ENCODE measurements at regions not wholly inside any gene's neighbourhood (a gene's known extent, or its start where the extent isn't known, plus 50 kb on each side); places are given as distances from the start of the nearest gene placed in this dataset.

DNA sequence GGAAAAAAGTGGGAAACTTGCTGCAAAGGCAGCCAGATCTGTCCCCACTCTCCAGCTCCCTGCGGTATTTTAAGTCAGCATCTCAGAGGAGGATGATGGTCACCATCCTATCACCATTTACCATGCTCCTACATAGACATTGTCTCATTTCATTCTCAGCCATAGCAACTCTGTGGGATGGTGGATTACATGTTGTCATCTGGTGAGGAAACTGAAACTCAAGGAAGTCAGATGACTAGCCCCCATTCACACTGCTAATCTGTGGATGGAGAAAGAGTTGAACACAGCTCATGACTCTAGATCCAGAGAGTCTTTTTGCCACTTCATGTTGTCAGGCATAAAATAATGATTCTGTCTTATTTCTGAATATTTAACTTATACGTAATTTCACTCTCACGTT is 323.5 kb downstream of the PTTG2 start:
- Histone ChIP-seq H4K5ac (ENCODE audit: low read depth, low read length) (no peak overlapping the region), H3K18ac (ENCODE audit: low read depth, low read length) (no peak overlapping the region), H2AFZ (replicated peaks; ENCODE audit: low read length, poor library complexity) (no peak overlapping the region), H3K4me2 (ENCODE audit: low read depth, low read length) (no peak overlapping the region), H3K27me3 (ENCODE audit: control insufficient read depth, insufficient read depth, low read length) (peaks cover 5% of the 10 kb centered on the region), H2AK9ac (replicated peaks; ENCODE audit: low read depth, low read length, poor library complexity) (no peak overlapping the region), H2BK20ac (ENCODE audit: low read depth, low read length) (no peak overlapping the region), H3K23ac (ENCODE audit: low read depth, low read length) (no peak overlapping the region), H3K14ac (replicated peaks; ENCODE audit: low read depth, low read length) (no peak overlapping the region), H2AK5ac (ENCODE audit: low read depth, low read length) (no peak overlapping the region), H4K91ac (ENCODE audit: insufficient read depth, low read depth, low read length) (no peak overlapping the region), H2BK5ac (ENCODE audit: low read depth, low read length, poor library complexity, severe bottlenecking) (no peak overlapping the region), H3K27ac (ENCODE audit: insufficient read depth, low read length) (no peak overlapping the region), H3K4me3 (ENCODE audit: insufficient read depth, low read depth, low read length) (no peak overlapping the region), H2BK120ac (ENCODE audit: low read depth, low read length) (no peak overlapping the region), H2BK15ac (ENCODE audit: low read depth, low read length) (no peak overlapping the region), H4K8ac (ENCODE audit: low read depth in 2 of 2, low read length in 2 of 2) (no peak overlapping the region), H3K9me1 (ENCODE audit: insufficient read depth, low read length) (no peaks in the 10 kb centered on the region), H3K4me1 (ENCODE audit: control insufficient read depth, insufficient read depth, low read length) (no peaks in the 10 kb centered on the region), H3K9ac (ENCODE audit: low read depth, low read length) (no peak overlapping the region), H3K4ac (ENCODE audit: low read depth, low read length) (no peak overlapping the region), H3K9me3 (ENCODE audit: control insufficient read depth, insufficient read depth, low read length) (no peaks in the 10 kb centered on the region), H3K56ac (ENCODE audit: extremely low read depth, insufficient read depth, low read length) (no peak overlapping the region), H3K36me3 (ENCODE audit: control insufficient read depth, insufficient read depth, low read length) (no peaks in the 10 kb centered on the region), H3K79me1 (ENCODE audit: low read depth in 1 of 2, low read length in 2 of 2) (no peaks in the 10 kb centered on the region), H4K20me1 (ENCODE audit: insufficient read depth, low read length) (no peaks in the 10 kb centered on the region)
- intact Hi-C loops (cut with micrococcal nuclease) (no loop called here), dilution Hi-C loops (cut with HindIII; ENCODE audit: low sequenced_read_pairs, unreplicated experiment) (no loop called here), in situ Hi-C loops (cut with MboI; ENCODE audit: low sequenced_read_pairs) (no loop called here)
- no CpG with 5 or more reads among the region's 3 CpGs for whole genome bisulfite sequencing, 2 experiments (ENCODE audit: extremely low coverage in 2 of 2, insufficient read length in 1 of 2)
- TF ChIP-seq FOS (IDR thresholded peaks at IDR 0.05; ENCODE audit: low read depth, low read length) (no peak), USF2 (IDR thresholded peaks at IDR 0.05; ENCODE audit: low read depth, low read length) (no peak), POLR2A (IDR thresholded peaks at IDR 0.05; ENCODE audit: low read depth, low read length) (no peak), CTCF (conservative IDR thresholded peaks at IDR 0.05; ENCODE audit: low read depth, low read length) (no peak), MAFK (IDR thresholded peaks at IDR 0.05; ENCODE audit: low read depth, low read length) (no peak), RAD21 (IDR thresholded peaks at IDR 0.05; ENCODE audit: low read length) (no peak), MAZ (IDR thresholded peaks at IDR 0.05; ENCODE audit: borderline replicate concordance, low read depth, low read length) (no peak), NFE2L2 (IDR thresholded peaks at IDR 0.05; ENCODE audit: low read depth, low read length) (no peak), SMC3 (IDR thresholded peaks at IDR 0.05; ENCODE audit: low read depth, low read length) (no peak), RFX5 (IDR thresholded peaks at IDR 0.05; ENCODE audit: low read depth, low read length) (no peak), CHD1 (IDR thresholded peaks at IDR 0.05; ENCODE audit: low read depth, low read length) (no peak), BHLHE40 (IDR thresholded peaks at IDR 0.05; ENCODE audit: low read depth, low read length) (no peak), MXI1 (IDR thresholded peaks at IDR 0.05; ENCODE audit: borderline replicate concordance, low read depth, low read length) (no peak), CEBPB (IDR thresholded peaks at IDR 0.05; ENCODE audit: low read depth, low read length) (no peak), RCOR1 (IDR thresholded peaks at IDR 0.05; ENCODE audit: insufficient replicate concordance, low read length) (no peak)
- TF ChIP-seq, protein P1, sequence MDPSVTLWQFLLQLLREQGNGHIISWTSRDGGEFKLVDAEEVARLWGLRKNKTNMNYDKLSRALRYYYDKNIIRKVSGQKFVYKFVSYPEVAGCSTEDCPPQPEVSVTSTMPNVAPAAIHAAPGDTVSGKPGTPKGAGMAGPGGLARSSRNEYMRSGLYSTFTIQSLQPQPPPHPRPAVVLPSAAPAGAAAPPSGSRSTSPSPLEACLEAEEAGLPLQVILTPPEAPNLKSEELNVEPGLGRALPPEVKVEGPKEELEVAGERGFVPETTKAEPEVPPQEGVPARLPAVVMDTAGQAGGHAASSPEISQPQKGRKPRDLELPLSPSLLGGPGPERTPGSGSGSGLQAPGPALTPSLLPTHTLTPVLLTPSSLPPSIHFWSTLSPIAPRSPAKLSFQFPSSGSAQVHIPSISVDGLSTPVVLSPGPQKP (IDR thresholded peaks at IDR 0.05; ENCODE audit: borderline replicate concordance, low read depth, low read length) = no peak
- DNase-seq = no peak
- POLR2A ChIA-PET (ENCODE audit: unreplicated experiment) = no interaction called here
- CTCF ChIA-PET = no interaction called here
- ATAC-seq (ENCODE audit: low read depth) = no peak
- no TSS peak for BruUV-seq (replicated peaks)

All from IMR-90 (cell line).